IPS-18a (cell line): ENCODE measurements at regions not wholly inside any gene's neighbourhood (a gene's known extent, or its start where the extent isn't known, plus 50 kb on each side); places are given as distances from the start of the nearest gene placed in this dataset.
"Not testable (repeated sequence)": the region's sequence is repeated elsewhere in the genome, so short reads cannot be mapped to it uniquely, and the experiment has no call there.

Source experiments
- H3K27ac ChIP-seq: one replicate; pipeline ENCODE4 v1.5.1; 2013; ENCODE audit warnings: low read length
- H3K27me3 ChIP-seq: one replicate; pipeline ENCODE4 v1.6.1; 2013; ENCODE audit warnings: mild to moderate bottlenecking, low read length; ENCODE audit not compliant: control insufficient read depth, insufficient read depth
- H3K36me3 ChIP-seq: one replicate; pipeline ENCODE4 v1.6.1; 2013; ENCODE audit warnings: low read depth, low read length; ENCODE audit not compliant: control insufficient read depth
- H3K4me1 ChIP-seq: one replicate; pipeline ENCODE4 v1.6.1; 2013; ENCODE audit warnings: low read depth, low read length; ENCODE audit not compliant: control insufficient read depth
- H3K4me3 ChIP-seq: one replicate; pipeline ENCODE4 v1.5.1; 2013; ENCODE audit warnings: low read length
- H3K9ac ChIP-seq: one replicate; pipeline ENCODE4 v1.6.1; 2013; ENCODE audit warnings: mild to moderate bottlenecking, low read length, moderate library complexity
- H3K9me3 ChIP-seq: one replicate; pipeline ENCODE4 v1.6.1; 2013; ENCODE audit warnings: low read depth, low read length; ENCODE audit not compliant: control insufficient read depth

- Histone ChIP-seq H3K4me3 (no peak overlapping the region), H3K27ac (no peak overlapping the region), H3K36me3 (no peaks in the 10 kb centered on the region), H3K9ac (no peak overlapping the region), H3K9me3 (no peaks in the 10 kb centered on the region), H3K27me3 (no peaks in the 10 kb centered on the region), H3K4me1 (no peaks in the 10 kb centered on the region)
These were observed 1534.6 kb downstream of the GRIK2 start for GRCh38 chr6:102928109-102928508.

- no peak overlapping the region for H3K4me3 ChIP-seq
- H3K9ac ChIP-seq = no peak overlapping the region
- H3K27ac ChIP-seq = no peak overlapping the region
- H3K27me3 ChIP-seq = no peaks in the 10 kb centered on the region
- H3K36me3 ChIP-seq = no peaks in the 10 kb centered on the region
- no peaks in the 10 kb centered on the region for H3K9me3 ChIP-seq
- H3K4me1 ChIP-seq = no peaks in the 10 kb centered on the region
These were observed 1524.7 kb downstream of the GRIK2 start for GRCh38 chr6:102918161-102918560.

GRCh38 chr6:102911571-102911970, 1518.1 kb downstream of the GRIK2 start:
- no peak overlapping the region for H3K4me3 ChIP-seq
- no peak overlapping the region for H3K27ac ChIP-seq
- no peak overlapping the region for H3K9ac ChIP-seq
- no peaks in the 10 kb centered on the region for H3K27me3 ChIP-seq
- no peaks in the 10 kb centered on the region for H3K9me3 ChIP-seq
- H3K4me1 ChIP-seq = no peaks in the 10 kb centered on the region
- no peaks in the 10 kb centered on the region for H3K36me3 ChIP-seq

- not testable (repeated sequence) for H3K4me1 ChIP-seq, H3K4me3 ChIP-seq, H3K9ac ChIP-seq, H3K9me3 ChIP-seq, H3K27ac ChIP-seq, H3K36me3 ChIP-seq, H3K27me3 ChIP-seq
These were observed 1517.2 kb downstream of the GRIK2 start for GRCh38 chr6:102910701-102911139.

GRCh38 chr6:102907181-102907580, 1513.7 kb downstream of the GRIK2 start:
- Histone ChIP-seq H3K27me3 (no peaks in the 10 kb centered on the region), H3K4me1 (no peaks in the 10 kb centered on the region), H3K36me3 (no peaks in the 10 kb centered on the region), H3K27ac (no peak overlapping the region), H3K4me3 (no peak overlapping the region), H3K9ac (no peak overlapping the region), H3K9me3 (no peaks in the 10 kb centered on the region)

GRCh38 chr6:102902471-102902870, 1509.0 kb downstream of the GRIK2 start:
- H3K36me3 ChIP-seq = no peaks in the 10 kb centered on the region
- H3K9ac ChIP-seq = no peak overlapping the region
- no peak overlapping the region for H3K27ac ChIP-seq
- no peaks in the 10 kb centered on the region for H3K9me3 ChIP-seq
- no peaks in the 10 kb centered on the region for H3K27me3 ChIP-seq
- H3K4me3 ChIP-seq = no peak overlapping the region
- H3K4me1 ChIP-seq = no peaks in the 10 kb centered on the region

- Histone ChIP-seq H3K27ac (no peak overlapping the region), H3K27me3 (no peaks in the 10 kb centered on the region), H3K4me3 (no peak overlapping the region), H3K4me1 (no peaks in the 10 kb centered on the region), H3K9me3 (no peaks in the 10 kb centered on the region), H3K9ac (no peak overlapping the region), H3K36me3 (no peaks in the 10 kb centered on the region)
These were observed 1502.2 kb downstream of the GRIK2 start for GRCh38 chr6:102895683-102896082.

- Histone ChIP-seq H3K4me1 (no peaks in the 10 kb centered on the region), H3K9me3 (no peaks in the 10 kb centered on the region), H3K27me3 (no peaks in the 10 kb centered on the region), H3K36me3 (no peaks in the 10 kb centered on the region), H3K9ac (no peak overlapping the region), H3K27ac (no peak overlapping the region), H3K4me3 (no peak overlapping the region)
These were observed 1491.7 kb downstream of the GRIK2 start for GRCh38 chr6:102885165-102885564.

GRCh38 chr6:102853249-102853955, 1459.9 kb downstream of the GRIK2 start:
- no peak overlapping the region for H3K4me3 ChIP-seq
- H3K9me3 ChIP-seq = no peaks in the 10 kb centered on the region
- H3K27me3 ChIP-seq = no peaks in the 10 kb centered on the region
- H3K27ac ChIP-seq = no peak overlapping the region
- H3K9ac ChIP-seq = no peak overlapping the region
- no peaks in the 10 kb centered on the region for H3K36me3 ChIP-seq
- H3K4me1 ChIP-seq = no peaks in the 10 kb centered on the region

- H3K36me3 ChIP-seq = no peaks in the 10 kb centered on the region
- no peak overlapping the region for H3K4me3 ChIP-seq
- H3K9ac ChIP-seq = no peak overlapping the region
- H3K4me1 ChIP-seq = no peaks in the 10 kb centered on the region
- H3K27ac ChIP-seq = no peak overlapping the region
- H3K9me3 ChIP-seq = no peaks in the 10 kb centered on the region
- H3K27me3 ChIP-seq = no peaks in the 10 kb centered on the region
These were observed 1455.3 kb downstream of the GRIK2 start for GRCh38 chr6:102848796-102849195.

- no peaks in the 10 kb centered on the region for H3K36me3 ChIP-seq
- H3K27me3 ChIP-seq = no peaks in the 10 kb centered on the region
- H3K9ac ChIP-seq = no peak overlapping the region
- H3K4me1 ChIP-seq = no peaks in the 10 kb centered on the region
- no peaks in the 10 kb centered on the region for H3K9me3 ChIP-seq
- no peak overlapping the region for H3K27ac ChIP-seq
- no peak overlapping the region for H3K4me3 ChIP-seq
These were observed 1454.7 kb downstream of the GRIK2 start for GRCh38 chr6:102848210-102848609.

- no peaks in the 10 kb centered on the region for H3K36me3 ChIP-seq
- no peak overlapping the region for H3K27ac ChIP-seq
These were observed 1447.6 kb downstream of the GRIK2 start for GRCh38 chr6:102841060-102841459.

More at GRCh38 chr6:102841060-102841459, 1447.6 kb downstream of the GRIK2 start:
- Histone ChIP-seq H3K9me3 (no peaks in the 10 kb centered on the region), H3K4me3 (no peak overlapping the region), H3K4me1 (no peaks in the 10 kb centered on the region), H3K27me3 (no peaks in the 10 kb centered on the region), H3K9ac (no peak overlapping the region)
